ENCODE measurements at regions not wholly inside any gene's neighbourhood (a gene's known extent, or its start where the extent isn't known, plus 50 kb on each side); places are given as distances from the start of the nearest gene placed in this dataset.

DNA sequence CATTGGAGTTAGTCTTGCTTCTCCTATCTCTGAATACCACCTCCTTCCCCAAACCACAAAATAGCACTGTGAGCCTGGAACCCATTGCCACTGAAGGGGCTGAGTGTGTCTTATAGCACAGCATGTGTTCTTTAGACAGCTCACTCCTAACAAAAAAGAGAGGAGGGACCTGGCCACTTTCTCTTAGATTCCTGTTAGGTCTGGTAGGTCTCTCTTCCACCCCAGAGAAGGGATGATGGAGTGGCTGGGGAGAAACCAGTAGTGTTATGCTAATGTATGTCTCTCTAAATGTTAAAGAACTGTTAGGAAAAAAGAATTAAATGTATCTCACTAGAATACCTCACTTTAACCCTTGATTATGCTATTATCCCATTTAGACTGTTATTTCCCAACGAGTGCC lies 340.3 kb downstream of the EPHA7 start:
- TF ChIP-seq, protein P1, sequence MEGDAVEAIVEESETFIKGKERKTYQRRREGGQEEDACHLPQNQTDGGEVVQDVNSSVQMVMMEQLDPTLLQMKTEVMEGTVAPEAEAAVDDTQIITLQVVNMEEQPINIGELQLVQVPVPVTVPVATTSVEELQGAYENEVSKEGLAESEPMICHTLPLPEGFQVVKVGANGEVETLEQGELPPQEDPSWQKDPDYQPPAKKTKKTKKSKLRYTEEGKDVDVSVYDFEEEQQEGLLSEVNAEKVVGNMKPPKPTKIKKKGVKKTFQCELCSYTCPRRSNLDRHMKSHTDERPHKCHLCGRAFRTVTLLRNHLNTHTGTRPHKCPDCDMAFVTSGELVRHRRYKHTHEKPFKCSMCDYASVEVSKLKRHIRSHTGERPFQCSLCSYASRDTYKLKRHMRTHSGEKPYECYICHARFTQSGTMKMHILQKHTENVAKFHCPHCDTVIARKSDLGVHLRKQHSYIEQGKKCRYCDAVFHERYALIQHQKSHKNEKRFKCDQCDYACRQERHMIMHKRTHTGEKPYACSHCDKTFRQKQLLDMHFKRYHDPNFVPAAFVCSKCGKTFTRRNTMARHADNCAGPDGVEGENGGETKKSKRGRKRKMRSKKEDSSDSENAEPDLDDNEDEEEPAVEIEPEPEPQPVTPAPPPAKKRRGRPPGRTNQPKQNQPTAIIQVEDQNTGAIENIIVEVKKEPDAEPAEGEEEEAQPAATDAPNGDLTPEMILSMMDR (IDR thresholded peaks at IDR 0.05; ENCODE audit: low read depth, low read length) = no peak
- TF ChIP-seq EZH2phosphoT487 (IDR thresholded peaks at IDR 0.05; ENCODE audit: low read depth) = no peak

Data from OCI-LY3 (cell line).